Smooth muscle cell (in vitro differentiated cells): ENCODE measurements at regions not wholly inside any gene's neighbourhood (a gene's known extent, or its start where the extent isn't known, plus 50 kb on each side); places are given as distances from the start of the nearest gene placed in this dataset.

Experiments
- DNase-seq: peaks from one replicate; lab custom pipeline; 2025; ENCODE audit not compliant: unreplicated experiment; lab: John Stamatoyannopoulos, UW
- H2AFZ ChIP-seq: fragments of 200-600 bp; sonication (generic); 2 replicates; pipeline ENCODE4 v1.6.0; 2016; ENCODE audit warnings: antibody characterized with exemption, low read depth, mild to moderate bottlenecking
- H3F3A ChIP-seq: fragments of 200-600 bp; sonication (generic); 2 replicates; pipeline ENCODE4 v1.6.0; 2017; ENCODE audit warnings: antibody characterized with exemption, low read depth
- H3K27ac ChIP-seq: fragments of 200-600 bp; sonication (generic); 2 replicates; pipeline ENCODE4 v1.5.1; 2016; ENCODE audit warnings: low read depth, mild to moderate bottlenecking
- H3K27me3 ChIP-seq: fragments of 200-600 bp; sonication (generic); 2 replicates; pipeline ENCODE4 v1.6.1; 2016; ENCODE audit warnings: low read depth, mild to moderate bottlenecking
- H3K36me3 ChIP-seq: fragments of 200-600 bp; sonication (generic); 2 replicates; pipeline ENCODE4 v1.5.1; 2016; ENCODE audit warnings: low read depth
- H3K4me1 ChIP-seq: fragments of 200-600 bp; sonication (generic); 2 replicates; pipeline ENCODE4 v1.5.1; 2016; ENCODE audit warnings: low read depth
- H3K4me2 ChIP-seq: fragments of 200-600 bp; sonication (generic); 2 replicates; pipeline ENCODE4 v1.6.0; 2016; ENCODE audit warnings: mild to moderate bottlenecking
- H3K4me3 ChIP-seq: fragments of 200-600 bp; sonication (generic); 2 replicates; pipeline ENCODE4 v1.5.1; 2016; ENCODE audit warnings: mild to moderate bottlenecking
- H3K79me2 ChIP-seq: fragments of 200-600 bp; sonication (generic); 2 replicates; pipeline ENCODE4 v1.6.0; 2016; ENCODE audit warnings: low read depth, mild to moderate bottlenecking
- H3K9ac ChIP-seq: fragments of 200-600 bp; sonication (generic); 2 replicates; pipeline ENCODE4 v1.6.0; 2016; ENCODE audit warnings: low read depth
- H3K9me3 ChIP-seq: fragments of 200-600 bp; sonication (generic); replicated peaks from 2 replicates; pipeline ENCODE4 v1.5.1; 2016; ENCODE audit warnings: low read depth
- H4K20me1 ChIP-seq: fragments of 200-600 bp; sonication (generic); 2 replicates; pipeline ENCODE4 v1.6.0; 2016; ENCODE audit warnings: low read depth
- CTCF ChIP-seq: fragments of 200-600 bp; sonication (generic); IDR thresholded peaks from 2 replicates; pipeline ENCODE4 v1.5.1; 2017; ENCODE audit warnings: borderline replicate concordance, mild to moderate bottlenecking, antibody characterized with exemption; ENCODE audit not compliant: insufficient read depth, poor library complexity, severe bottlenecking
- WGBS: methylation state at CpG from one replicate; pipeline ENCODE4 v1.1.7; 2016; ENCODE audit warnings: low lambda C conversion rate; 5-methylcytosine and 5-hydroxymethylcytosine counted together

- Histone ChIP-seq H3K4me3 (no peak overlapping the region), H3K9me3 (no peaks in the 10 kb centered on the region), H3K4me2 (peak overlapping the region; percentile 62), H3K4me1 (peaks cover 32% of the 10 kb centered on the region), H3K27me3 (no peaks in the 10 kb centered on the region), H4K20me1 (no peaks in the 10 kb centered on the region), H3F3A (peaks cover 4% of the 10 kb centered on the region), H3K27ac (peak overlapping the region; percentile 82), H3K9ac (peak overlapping the region; percentile 42), H3K36me3 (no peaks in the 10 kb centered on the region), H3K79me2 (no peaks in the 10 kb centered on the region), H2AFZ (no peak overlapping the region)
- no peak for TF ChIP-seq CTCF
- no peak for DNase-seq
- WGBS, result 81% methylated on average over 2 of the region's 2 CpGs
These were observed 586.0 kb upstream of the AADAT start for GRCh38 chr4:170675568-170676262.

- H4K20me1 ChIP-seq, result no peaks in the 10 kb centered on the region
- DNase-seq, result no peak
- peaks cover 4% of the 10 kb centered on the region for H3F3A ChIP-seq
These were observed 584.4 kb upstream of the AADAT start for GRCh38 chr4:170674176-170674575.

GRCh38 chr4:170672381-170672965 is 582.7 kb upstream of the AADAT start:
- Histone ChIP-seq H3K4me3 (no peak overlapping the region), H3F3A (peaks cover 4% of the 10 kb centered on the region), H2AFZ (no peak overlapping the region), H3K9me3 (no peaks in the 10 kb centered on the region), H3K79me2 (no peaks in the 10 kb centered on the region), H3K27me3 (no peaks in the 10 kb centered on the region), H3K4me1 (peaks cover 32% of the 10 kb centered on the region), H3K27ac (peak overlapping the region; percentile 74), H3K36me3 (no peaks in the 10 kb centered on the region), H3K9ac (peak overlapping the region; percentile 52), H4K20me1 (no peaks in the 10 kb centered on the region), H3K4me2 (peak overlapping the region; percentile 62)
- no peak for TF ChIP-seq CTCF
- no peak for DNase-seq
- 5% methylated on average over 1 of the region's 1 CpG for WGBS

More at GRCh38 chr4:170674176-170674575, 584.4 kb upstream of the AADAT start:
- Histone ChIP-seq H3K4me1 (peaks cover 32% of the 10 kb centered on the region), H3K9me3 (no peaks in the 10 kb centered on the region), H3K4me3 (no peak overlapping the region), H3K4me2 (peak overlapping the region; percentile 62), H2AFZ (peak overlapping the region; percentile 4), H3K27ac (peak overlapping the region; percentile 82), H3K36me3 (no peaks in the 10 kb centered on the region), H3K9ac (no peak overlapping the region), H3K79me2 (no peaks in the 10 kb centered on the region), H3K27me3 (no peaks in the 10 kb centered on the region)
- no peak for TF ChIP-seq CTCF
- 56% methylated on average over 1 of the region's 1 CpG for WGBS
